Stimulated activated naive CD8-positive, alpha-beta T cell treated with anti-CD3 and anti-CD28 coated beads, Interleukin-15, Interleukin-2, amounts not matched to agents 100 ng/mL and 50 ng/mL, for 24 hours (primary cell): ENCODE measurements at regions not wholly inside any gene's neighbourhood (a gene's known extent, or its start where the extent isn't known, plus 50 kb on each side); places are given as distances from the start of the nearest gene placed in this dataset.

Source experiments
- H3K27ac Mint-ChIP-seq: one replicate; pipeline ENCODE4 v1.8.0; 2021; ENCODE audit warnings: mild to moderate bottlenecking, mixed read lengths
- H3K27me3 Mint-ChIP-seq: one replicate; pipeline ENCODE4 v1.8.0; 2021; ENCODE audit warnings: mixed read lengths
- H3K36me3 Mint-ChIP-seq: one replicate; pipeline ENCODE4 v1.8.0; 2021; ENCODE audit warnings: low read depth, mixed read lengths
- H3K4me1 Mint-ChIP-seq: one replicate; pipeline ENCODE4 v1.8.0; 2021; ENCODE audit warnings: low read depth, mixed read lengths
- H3K4me3 Mint-ChIP-seq: one replicate; pipeline ENCODE4 v1.8.0; 2021; ENCODE audit warnings: mild to moderate bottlenecking, mixed read lengths
- H3K9me3 Mint-ChIP-seq: one replicate; pipeline ENCODE4 v1.8.0; 2021; ENCODE audit warnings: mixed read lengths

DNA sequence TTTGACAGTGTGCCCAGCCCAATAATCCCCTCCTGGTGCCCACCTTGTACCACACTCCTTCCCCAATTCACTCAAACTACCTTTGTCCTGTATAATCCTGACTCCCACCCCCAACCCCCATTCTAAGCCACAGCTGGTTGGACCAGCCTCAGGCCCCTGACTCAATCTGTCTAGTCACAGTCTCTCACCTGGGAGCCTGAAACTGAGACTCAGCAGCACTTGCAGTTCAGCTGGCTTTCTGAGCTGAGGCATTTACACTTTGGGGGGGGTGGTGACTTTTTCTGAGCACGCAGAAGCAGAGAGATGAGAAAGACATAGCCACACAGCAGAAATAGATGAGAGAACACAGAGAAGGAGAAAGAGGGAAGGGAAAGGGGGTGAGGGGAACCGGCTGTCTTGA, 247.3 kb downstream of the MAN2A1 start:
- peaks cover 16% of the 10 kb centered on the region for H3K4me1 Mint-ChIP-seq
- peak overlapping the region; percentile 19 for H3K27ac Mint-ChIP-seq
- no peaks in the 10 kb centered on the region for H3K36me3 Mint-ChIP-seq
- no peaks in the 10 kb centered on the region for H3K27me3 Mint-ChIP-seq
- H3K9me3 Mint-ChIP-seq, result no peaks in the 10 kb centered on the region
- H3K4me3 Mint-ChIP-seq, result no peak overlapping the region

DNA sequence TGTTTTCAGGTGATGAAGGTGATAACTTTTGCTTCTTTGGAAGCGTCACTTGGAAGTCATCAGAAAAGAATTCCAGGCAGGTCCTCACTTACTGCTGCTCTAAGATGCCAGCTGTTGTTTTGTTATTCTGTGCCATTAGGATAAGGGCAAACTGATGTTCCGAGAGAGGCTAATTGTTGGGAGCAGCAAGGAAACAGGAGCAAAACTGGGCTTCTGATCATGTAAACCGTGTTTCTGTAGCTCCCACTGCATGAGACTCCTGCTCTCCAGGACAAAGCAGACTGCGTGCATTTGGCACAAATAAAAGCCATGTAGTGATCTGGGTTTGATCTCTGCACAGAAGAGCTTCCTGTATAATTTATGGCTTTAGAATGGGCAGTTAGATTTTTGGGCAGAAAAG, 248.2 kb downstream of the MAN2A1 start:
- no peak overlapping the region for H3K4me3 Mint-ChIP-seq
- H3K36me3 Mint-ChIP-seq, result no peaks in the 10 kb centered on the region
- peaks cover 16% of the 10 kb centered on the region for H3K4me1 Mint-ChIP-seq
- H3K27ac Mint-ChIP-seq, result no peak overlapping the region
- H3K27me3 Mint-ChIP-seq, result no peaks in the 10 kb centered on the region
- H3K9me3 Mint-ChIP-seq, result no peaks in the 10 kb centered on the region

DNA sequence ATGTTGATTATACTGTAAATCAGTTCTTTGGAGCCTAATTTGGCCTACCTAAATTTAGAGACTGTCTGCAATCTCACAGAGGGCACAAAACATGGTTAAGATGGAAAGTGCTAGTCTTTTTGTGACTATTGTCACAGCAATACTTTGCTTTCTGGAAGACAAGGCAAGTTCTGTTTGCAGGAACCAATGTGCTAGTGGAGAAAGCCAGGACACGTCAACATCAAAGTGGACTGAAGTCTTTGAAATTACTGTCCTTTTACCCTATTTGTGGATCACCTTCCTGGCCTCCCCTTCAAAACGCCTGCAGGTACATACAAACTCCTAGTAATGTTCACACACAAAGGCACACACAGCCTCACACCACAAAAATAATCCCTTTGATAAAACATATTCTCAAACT, 248.7 kb downstream of the MAN2A1 start:
- no peaks in the 10 kb centered on the region for H3K36me3 Mint-ChIP-seq
- H3K27ac Mint-ChIP-seq, result no peak overlapping the region
- no peak overlapping the region for H3K4me3 Mint-ChIP-seq
- H3K9me3 Mint-ChIP-seq, result no peaks in the 10 kb centered on the region
- H3K4me1 Mint-ChIP-seq, result peaks cover 16% of the 10 kb centered on the region
- H3K27me3 Mint-ChIP-seq, result no peaks in the 10 kb centered on the region

DNA sequence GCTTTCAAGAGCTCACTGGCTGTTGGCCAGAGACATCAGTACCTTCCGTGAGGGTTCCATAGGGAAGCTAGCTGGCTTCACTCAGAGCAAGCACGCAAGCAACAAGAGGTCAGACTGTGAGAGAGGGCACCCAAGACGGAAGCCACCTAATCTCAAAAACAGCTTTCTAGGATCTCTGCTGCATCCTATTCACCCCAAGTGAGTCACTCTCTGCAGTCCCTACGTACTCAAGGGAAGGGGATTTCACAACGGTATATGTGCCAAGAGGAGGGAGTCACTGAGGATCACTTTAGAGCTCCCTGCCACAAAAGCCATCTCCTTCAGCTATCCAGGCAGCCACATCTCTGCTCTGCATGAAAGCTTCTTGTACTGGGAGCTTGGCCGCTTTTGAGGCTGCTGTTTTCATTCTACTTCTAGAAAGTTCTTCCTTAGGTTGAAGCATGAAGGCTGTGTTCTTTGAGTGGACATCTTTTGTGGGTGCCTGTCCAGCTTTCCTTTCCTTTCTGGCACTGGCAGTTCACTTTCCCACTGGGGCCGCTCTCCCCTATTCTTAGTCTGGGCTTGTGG, 249.5 kb downstream of the MAN2A1 start:
- H3K4me3 Mint-ChIP-seq, result no peak overlapping the region
- H3K36me3 Mint-ChIP-seq, result no peaks in the 10 kb centered on the region

DNA sequence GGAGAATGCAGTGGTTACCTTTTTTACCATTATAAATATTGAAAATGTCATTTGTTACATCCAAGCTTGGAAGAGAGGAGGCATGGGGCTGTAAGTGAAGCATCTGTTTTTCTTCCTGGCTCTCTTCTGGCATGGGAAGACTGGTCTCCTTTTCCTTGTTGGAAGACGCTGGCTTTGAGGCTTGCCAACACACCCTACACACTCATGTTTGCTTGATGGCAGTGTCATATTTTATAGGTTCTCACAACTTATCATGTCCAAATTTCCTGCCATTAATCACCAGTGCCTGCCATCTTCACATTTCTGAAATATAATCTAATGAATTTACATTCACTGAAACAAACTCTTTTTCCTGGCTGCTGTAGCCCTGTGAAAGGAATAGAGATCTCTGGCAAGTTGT, 252.9 kb downstream of the MAN2A1 start:
- H3K4me1 Mint-ChIP-seq, result peaks cover 19% of the 10 kb centered on the region
- H3K27me3 Mint-ChIP-seq, result peaks cover 4% of the 10 kb centered on the region
- H3K27ac Mint-ChIP-seq, result no peak overlapping the region
- no peaks in the 10 kb centered on the region for H3K9me3 Mint-ChIP-seq
- no peak overlapping the region for H3K4me3 Mint-ChIP-seq
- no peaks in the 10 kb centered on the region for H3K36me3 Mint-ChIP-seq

More for the DNA sequence above, 249.5 kb downstream of the MAN2A1 start:
- Mint-ChIP-seq H3K4me1 (peaks cover 16% of the 10 kb centered on the region), H3K27ac (no peak overlapping the region), H3K9me3 (no peaks in the 10 kb centered on the region), H3K27me3 (no peaks in the 10 kb centered on the region)

DNA sequence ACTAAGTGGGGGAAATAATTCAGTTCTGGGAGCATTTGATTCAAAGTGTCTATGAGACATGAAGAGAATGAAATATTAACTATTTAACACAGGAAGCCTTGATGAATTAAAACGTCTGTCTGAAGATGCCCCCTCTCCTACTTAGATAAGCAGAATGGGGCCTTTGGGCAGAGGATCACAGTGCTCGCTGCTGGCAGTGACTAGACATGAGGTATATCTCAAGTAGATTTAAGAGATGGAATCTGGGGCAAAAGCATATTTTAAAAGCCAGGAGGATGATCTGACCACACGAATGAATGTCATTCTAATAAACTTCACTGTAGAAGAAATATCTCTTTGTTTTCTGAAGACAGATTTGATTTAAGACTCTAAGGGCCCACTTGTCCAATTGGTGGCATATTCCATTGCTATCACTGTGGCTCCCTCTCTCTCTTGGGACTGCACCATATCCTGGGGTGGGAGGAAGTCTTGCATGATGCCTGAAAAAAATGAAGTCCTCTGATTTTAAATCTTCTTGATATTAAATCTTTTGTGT, 254.0 kb downstream of the MAN2A1 start:
- Mint-ChIP-seq H3K27ac (no peak overlapping the region), H3K9me3 (no peaks in the 10 kb centered on the region), H3K4me1 (peaks cover 19% of the 10 kb centered on the region), H3K36me3 (no peaks in the 10 kb centered on the region), H3K27me3 (peaks cover 4% of the 10 kb centered on the region), H3K4me3 (no peak overlapping the region)

DNA sequence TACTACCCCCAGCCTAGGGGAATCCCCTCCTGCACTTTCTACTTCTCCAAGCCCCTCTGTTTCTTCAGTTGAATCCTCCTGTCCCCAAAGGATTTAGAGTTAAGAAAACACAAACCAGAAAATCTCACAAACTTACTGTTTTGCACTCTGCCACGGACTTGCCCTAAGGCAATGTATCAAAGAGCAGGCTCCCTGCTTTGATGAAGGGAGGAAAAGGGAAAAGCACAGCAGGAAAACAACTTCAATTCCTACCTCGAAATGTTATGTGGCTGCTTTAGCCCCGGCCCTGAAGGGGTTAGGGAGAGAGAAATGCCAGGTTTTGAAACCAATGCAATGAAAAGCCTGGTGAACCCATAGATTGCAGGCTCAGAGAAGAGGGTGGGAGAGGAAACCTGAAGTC, 254.7 kb downstream of the MAN2A1 start:
- Mint-ChIP-seq H3K4me3 (no peak overlapping the region), H3K36me3 (no peaks in the 10 kb centered on the region), H3K4me1 (peaks cover 19% of the 10 kb centered on the region), H3K27me3 (peaks cover 4% of the 10 kb centered on the region), H3K9me3 (no peaks in the 10 kb centered on the region), H3K27ac (no peak overlapping the region)

DNA sequence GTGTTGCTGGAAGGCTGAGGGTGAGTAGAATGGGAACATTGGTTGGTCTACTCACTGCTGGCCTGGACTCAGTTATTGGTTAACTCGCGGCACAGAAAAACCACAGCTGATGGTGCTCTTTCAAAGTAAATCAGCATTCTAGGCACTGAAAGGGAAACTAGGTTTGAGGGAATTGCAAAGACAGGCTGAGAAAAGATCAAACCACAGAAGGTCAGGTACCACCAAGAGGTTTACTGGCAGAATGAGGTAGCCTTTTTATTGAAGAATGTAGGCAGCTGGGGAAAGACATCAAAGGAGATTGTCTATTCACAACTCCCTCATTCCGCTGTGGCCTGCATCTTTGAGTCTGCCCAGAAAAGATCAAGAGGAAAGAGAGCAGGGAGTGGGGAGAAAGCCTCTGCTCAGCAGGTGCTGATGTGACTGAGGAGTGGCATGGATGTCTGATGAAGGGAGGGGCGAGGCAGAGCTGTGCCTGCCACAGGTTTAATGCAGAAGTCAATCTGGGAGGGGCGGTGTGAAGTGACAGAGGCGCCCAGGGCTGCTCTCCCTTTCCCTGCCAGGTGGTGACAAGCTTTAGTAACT, 255.5 kb downstream of the MAN2A1 start:
- Mint-ChIP-seq H3K4me3 (no peak overlapping the region), H3K4me1 (peaks cover 19% of the 10 kb centered on the region), H3K27ac (no peak overlapping the region), H3K9me3 (no peaks in the 10 kb centered on the region), H3K27me3 (peaks cover 4% of the 10 kb centered on the region), H3K36me3 (no peaks in the 10 kb centered on the region)

DNA sequence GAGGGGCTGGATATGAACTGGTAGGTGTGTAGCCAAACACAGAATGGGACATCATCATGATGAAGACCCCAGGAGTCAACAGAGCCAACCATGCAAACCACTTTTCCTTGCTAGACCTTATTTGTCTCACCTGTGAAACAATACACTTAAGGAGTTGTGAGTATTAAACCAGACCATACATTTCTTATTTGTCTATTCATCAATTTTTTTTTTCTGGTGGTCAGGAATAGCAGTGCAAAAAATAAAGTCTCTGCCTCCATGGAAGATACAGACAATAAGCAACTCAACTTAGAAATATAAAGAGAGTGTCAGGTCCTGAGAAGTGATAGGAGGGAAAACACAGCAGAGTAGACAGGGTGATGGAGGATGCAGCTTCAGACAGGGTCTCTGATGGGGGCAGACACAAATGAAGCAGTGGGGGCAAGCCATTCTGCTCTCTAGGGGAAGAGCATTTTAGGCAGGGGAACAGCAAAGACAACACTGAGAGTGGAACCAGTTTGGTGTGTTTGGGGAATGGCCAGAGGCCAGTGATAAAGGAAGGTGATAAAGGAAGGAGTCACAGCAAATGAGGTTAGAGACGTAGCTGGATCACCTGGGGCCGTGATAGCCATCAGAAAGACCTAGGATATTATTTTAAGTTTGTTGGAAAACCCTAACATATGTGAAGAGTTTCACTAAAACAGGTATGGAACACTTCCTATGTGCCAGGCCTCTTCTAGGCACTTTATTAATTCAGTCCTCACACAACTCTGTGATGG, 256.2 kb downstream of the MAN2A1 start:
- Mint-ChIP-seq H3K4me3 (no peak overlapping the region), H3K27me3 (peaks cover 4% of the 10 kb centered on the region), H3K9me3 (no peaks in the 10 kb centered on the region), H3K27ac (no peak overlapping the region), H3K36me3 (no peaks in the 10 kb centered on the region), H3K4me1 (peaks cover 19% of the 10 kb centered on the region)

DNA sequence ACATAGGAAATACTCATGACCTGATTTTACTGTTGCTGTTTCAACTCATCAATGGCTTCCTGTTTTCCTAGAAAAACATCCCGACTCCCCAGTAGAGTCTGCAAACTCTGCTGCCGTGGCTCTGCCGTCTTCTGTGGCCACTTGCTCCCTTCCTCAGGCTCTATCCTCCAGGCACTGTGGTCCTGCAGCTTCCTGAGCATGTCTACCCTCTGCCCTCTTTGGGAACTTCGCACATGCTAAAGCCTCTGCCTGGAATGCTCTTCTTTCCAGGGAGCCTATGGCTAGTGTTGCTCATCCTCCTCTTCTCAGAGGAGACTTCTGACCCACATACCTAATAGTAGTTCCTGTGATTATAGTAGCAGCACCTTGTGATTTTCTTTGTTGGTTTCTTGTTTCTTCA, 256.9 kb downstream of the MAN2A1 start:
- no peaks in the 10 kb centered on the region for H3K9me3 Mint-ChIP-seq
- no peak overlapping the region for H3K4me3 Mint-ChIP-seq
- peaks cover 4% of the 10 kb centered on the region for H3K27me3 Mint-ChIP-seq
- peaks cover 19% of the 10 kb centered on the region for H3K4me1 Mint-ChIP-seq
- H3K27ac Mint-ChIP-seq, result no peak overlapping the region
- H3K36me3 Mint-ChIP-seq, result no peaks in the 10 kb centered on the region

DNA sequence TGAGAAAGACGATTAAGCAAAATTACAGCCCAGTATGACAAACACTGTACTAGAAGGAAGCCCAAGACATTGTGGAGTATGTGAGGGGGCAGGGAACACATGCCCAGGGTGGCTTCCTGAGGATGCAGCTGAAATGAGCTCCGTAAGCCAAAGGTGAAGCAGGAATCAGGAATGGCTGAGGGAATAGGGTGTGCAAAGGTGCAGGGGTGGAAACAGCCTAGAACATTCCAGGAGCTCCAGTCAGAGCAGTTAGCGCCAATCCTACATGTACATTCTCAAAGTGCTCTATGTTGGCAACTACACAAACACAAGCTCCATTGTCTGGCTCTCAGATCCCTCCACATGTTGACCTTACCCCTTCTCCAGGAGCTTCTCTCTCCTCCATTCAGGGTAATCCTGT, 257.9 kb downstream of the MAN2A1 start:
- no peak overlapping the region for H3K27ac Mint-ChIP-seq
- no peak overlapping the region for H3K4me3 Mint-ChIP-seq
- H3K4me1 Mint-ChIP-seq, result peaks cover 19% of the 10 kb centered on the region
- H3K36me3 Mint-ChIP-seq, result no peaks in the 10 kb centered on the region
- peaks cover 4% of the 10 kb centered on the region for H3K27me3 Mint-ChIP-seq
- no peaks in the 10 kb centered on the region for H3K9me3 Mint-ChIP-seq

DNA sequence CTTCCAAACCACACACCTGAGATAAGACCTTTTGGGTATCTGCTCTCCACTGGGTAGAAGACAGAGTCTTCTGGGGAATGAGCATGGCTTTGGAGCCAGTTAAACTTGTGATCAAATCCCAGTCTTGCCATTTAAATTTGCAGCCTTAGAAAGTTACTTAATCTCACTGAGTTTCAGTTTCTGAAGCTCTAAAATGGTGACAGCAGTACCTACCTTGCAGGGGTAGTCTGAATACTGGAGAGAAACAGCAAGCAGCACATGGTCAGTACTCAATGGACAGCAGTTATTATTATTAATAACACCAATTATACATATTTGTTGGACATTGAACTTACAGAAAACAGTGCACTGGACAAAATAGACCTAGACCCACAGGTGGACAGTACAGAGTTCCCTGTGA, 260.9 kb downstream of the MAN2A1 start:
- no peaks in the 10 kb centered on the region for H3K36me3 Mint-ChIP-seq
- H3K27me3 Mint-ChIP-seq, result peaks cover 4% of the 10 kb centered on the region
- no peak overlapping the region for H3K27ac Mint-ChIP-seq
- H3K9me3 Mint-ChIP-seq, result no peaks in the 10 kb centered on the region
- peaks cover 5% of the 10 kb centered on the region for H3K4me1 Mint-ChIP-seq
- no peak overlapping the region for H3K4me3 Mint-ChIP-seq

DNA sequence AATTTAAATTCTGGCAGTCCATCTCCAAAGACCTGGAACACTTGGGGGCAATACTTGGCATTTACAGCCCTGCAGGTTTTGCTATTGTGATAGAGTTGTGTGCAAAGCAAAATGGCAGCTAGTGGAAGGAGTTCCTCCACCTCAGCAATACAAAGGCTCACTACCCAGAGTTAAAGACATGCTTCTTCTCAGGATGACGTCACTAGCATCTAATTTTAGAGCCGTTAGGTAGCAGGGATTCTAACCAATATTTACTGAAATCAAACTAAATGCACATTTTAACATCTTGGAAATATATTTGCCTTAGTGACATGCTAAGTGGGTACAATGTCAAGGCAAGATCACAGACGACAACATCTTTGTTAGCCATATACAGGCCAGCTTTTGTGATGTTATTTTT, 261.6 kb downstream of the MAN2A1 start:
- Mint-ChIP-seq H3K27me3 (peaks cover 4% of the 10 kb centered on the region), H3K4me1 (no peaks in the 10 kb centered on the region), H3K9me3 (no peaks in the 10 kb centered on the region), H3K27ac (no peak overlapping the region), H3K4me3 (no peak overlapping the region), H3K36me3 (no peaks in the 10 kb centered on the region)

DNA sequence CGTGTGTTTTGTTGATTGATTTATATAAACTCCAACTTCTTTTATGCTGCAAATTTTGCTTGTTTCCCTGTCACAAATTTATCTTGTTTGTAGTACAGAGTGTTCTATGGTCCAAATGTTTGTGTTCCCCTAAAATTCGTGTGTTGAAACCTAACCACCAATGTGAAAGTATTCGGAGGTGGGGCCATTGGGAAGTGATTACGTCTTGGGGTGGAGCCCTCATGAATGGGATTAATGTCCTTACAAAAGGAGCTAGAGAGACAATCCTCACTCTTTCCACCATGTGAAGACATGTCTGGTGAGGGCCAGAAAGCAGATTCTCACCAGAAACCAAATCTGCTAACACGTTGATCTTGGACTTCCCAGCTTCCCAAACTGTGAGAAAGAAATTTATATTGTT, 262.0 kb downstream of the MAN2A1 start:
- no peaks in the 10 kb centered on the region for H3K36me3 Mint-ChIP-seq
- H3K27ac Mint-ChIP-seq, result no peak overlapping the region
- H3K4me1 Mint-ChIP-seq, result no peaks in the 10 kb centered on the region
- H3K9me3 Mint-ChIP-seq, result no peaks in the 10 kb centered on the region
- peaks cover 2% of the 10 kb centered on the region for H3K27me3 Mint-ChIP-seq
- no peak overlapping the region for H3K4me3 Mint-ChIP-seq

DNA sequence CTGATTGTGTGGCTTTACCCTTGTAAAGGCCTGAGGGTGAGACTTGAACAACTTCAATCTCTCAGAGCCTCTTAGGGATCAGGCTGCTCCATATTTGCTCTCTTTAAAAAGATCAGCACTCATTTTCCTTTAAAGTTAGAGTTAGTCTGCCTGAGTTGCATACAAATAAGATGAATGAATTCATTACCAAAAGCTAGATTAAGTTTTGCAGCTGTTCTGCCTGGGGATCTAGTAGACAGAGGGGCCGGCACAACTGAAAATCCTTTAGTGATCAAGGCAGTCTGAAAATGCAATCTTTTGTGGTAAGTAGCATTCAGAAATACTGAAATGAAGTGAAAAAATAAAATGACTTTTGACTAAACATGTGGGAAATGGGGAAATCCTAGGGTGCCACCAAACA, 264.0 kb downstream of the MAN2A1 start:
- Mint-ChIP-seq H3K27me3 (no peaks in the 10 kb centered on the region), H3K36me3 (no peaks in the 10 kb centered on the region), H3K4me1 (no peaks in the 10 kb centered on the region), H3K27ac (no peak overlapping the region), H3K9me3 (no peaks in the 10 kb centered on the region), H3K4me3 (no peak overlapping the region)
